DND-41 (cell line): ENCODE measurements at regions not wholly inside any gene's neighbourhood (a gene's known extent, or its start where the extent isn't known, plus 50 kb on each side); places are given as distances from the start of the nearest gene placed in this dataset.

Experiments
- ATAC-seq: fragments of 200-7000 bp; cut with Tn5 transposase; 3 replicates; pipeline ENCODE4 v1.9.1; 2021; ENCODE audit warnings: low read depth; ENCODE audit not compliant: insufficient read depth
- DNase-seq: peaks from one replicate; pipeline ENCODE4 v3.0.0-alpha.2; 2020
- H2AFZ ChIP-seq: 2 replicates; pipeline ENCODE4 v1.6.0; 2012; ENCODE audit warnings: low read depth, low read length
- H3K27ac ChIP-seq: 2 replicates; pipeline ENCODE4 v1.5.1; 2012; ENCODE audit warnings: low read length, inconsistent platforms
- H3K27me3 ChIP-seq: fragments of 200-600 bp; sonication (generic); 2 replicates; pipeline ENCODE4 v1.6.0; 2012; ENCODE audit warnings: low read length, mild to moderate bottlenecking, inconsistent platforms; ENCODE audit not compliant: insufficient read depth, poor library complexity
- H3K36me3 ChIP-seq: 2 replicates; pipeline ENCODE4 v1.5.1; 2012; ENCODE audit warnings: low read length, inconsistent platforms; ENCODE audit not compliant: insufficient read depth
- H3K4me1 ChIP-seq: 2 replicates; pipeline ENCODE4 v1.5.1; 2012; ENCODE audit warnings: mild to moderate bottlenecking, low read length; ENCODE audit not compliant: insufficient read depth
- H3K4me2 ChIP-seq: 2 replicates; pipeline ENCODE4 v1.6.0; 2012; ENCODE audit warnings: mild to moderate bottlenecking, moderate library complexity, low read length, inconsistent platforms; ENCODE audit not compliant: insufficient read depth
- H3K4me3 ChIP-seq, 2 experiments: fragments of 200-600 bp in 1 of 2; shearing (Covaris generic) in 1 of 2; 2 replicates each; pipeline ENCODE4 v1.5.1; 2012 to 2016; ENCODE audit warnings: inconsistent platforms in 2 of 2, low read length in 2 of 2, mild to moderate bottlenecking in 2 of 2, low read depth in 1 of 2, moderate library complexity in 1 of 2
- H3K79me2 ChIP-seq: 2 replicates; pipeline ENCODE4 v1.6.0; 2012; ENCODE audit warnings: low read length, inconsistent platforms; ENCODE audit not compliant: insufficient read depth
- H3K9ac ChIP-seq: 2 replicates; pipeline ENCODE4 v1.6.0; 2012; ENCODE audit warnings: low read depth, mild to moderate bottlenecking, inconsistent platforms, low read length, moderate library complexity
- H3K9me3 ChIP-seq: 2 replicates; pipeline ENCODE4 v1.5.1; 2012; ENCODE audit warnings: low read length, moderate library complexity, mild to moderate bottlenecking, inconsistent platforms; ENCODE audit not compliant: insufficient read depth, severe bottlenecking
- H4K20me1 ChIP-seq: 2 replicates; pipeline ENCODE4 v1.6.0; 2012; ENCODE audit warnings: low read length; ENCODE audit not compliant: insufficient read depth
- EZH2 ChIP-seq: IDR thresholded peaks from 3 replicates; pipeline ENCODE4 v1.6.1; 2012; ENCODE audit warnings: borderline replicate concordance, low read depth, mild to moderate bottlenecking, moderate library complexity, low read length, inconsistent platforms; ENCODE audit not compliant: severe bottlenecking
- TF ChIP-seq, protein P1 (sequence below): IDR thresholded peaks from 2 replicates; pipeline ENCODE4 v1.5.1; 2012; ENCODE audit warnings: borderline replicate concordance, low read length, moderate library complexity, mild to moderate bottlenecking; ENCODE audit not compliant: poor library complexity, severe bottlenecking; ENCODE audit errors: extremely low read depth

DNA sequence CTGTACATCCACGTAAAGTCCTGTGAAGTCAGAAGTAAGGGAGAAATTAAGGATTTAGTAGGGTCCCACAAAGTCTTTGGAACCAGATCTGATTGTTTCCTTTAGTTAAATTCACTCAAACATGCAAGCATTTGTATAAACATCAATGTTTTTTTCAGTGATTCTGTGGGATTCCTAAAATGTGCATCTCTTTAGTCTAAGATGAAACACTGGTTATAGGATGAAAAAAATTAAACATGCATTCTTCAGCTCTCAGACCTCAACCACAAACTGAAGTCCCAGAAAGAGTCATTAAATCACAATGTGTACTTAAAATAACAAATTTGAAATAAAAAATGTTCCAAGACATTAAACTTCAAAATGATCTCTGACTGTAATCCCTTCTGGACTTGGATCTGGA, 76.5 kb upstream of the APCDD1 start:
- TF ChIP-seq, protein P1, sequence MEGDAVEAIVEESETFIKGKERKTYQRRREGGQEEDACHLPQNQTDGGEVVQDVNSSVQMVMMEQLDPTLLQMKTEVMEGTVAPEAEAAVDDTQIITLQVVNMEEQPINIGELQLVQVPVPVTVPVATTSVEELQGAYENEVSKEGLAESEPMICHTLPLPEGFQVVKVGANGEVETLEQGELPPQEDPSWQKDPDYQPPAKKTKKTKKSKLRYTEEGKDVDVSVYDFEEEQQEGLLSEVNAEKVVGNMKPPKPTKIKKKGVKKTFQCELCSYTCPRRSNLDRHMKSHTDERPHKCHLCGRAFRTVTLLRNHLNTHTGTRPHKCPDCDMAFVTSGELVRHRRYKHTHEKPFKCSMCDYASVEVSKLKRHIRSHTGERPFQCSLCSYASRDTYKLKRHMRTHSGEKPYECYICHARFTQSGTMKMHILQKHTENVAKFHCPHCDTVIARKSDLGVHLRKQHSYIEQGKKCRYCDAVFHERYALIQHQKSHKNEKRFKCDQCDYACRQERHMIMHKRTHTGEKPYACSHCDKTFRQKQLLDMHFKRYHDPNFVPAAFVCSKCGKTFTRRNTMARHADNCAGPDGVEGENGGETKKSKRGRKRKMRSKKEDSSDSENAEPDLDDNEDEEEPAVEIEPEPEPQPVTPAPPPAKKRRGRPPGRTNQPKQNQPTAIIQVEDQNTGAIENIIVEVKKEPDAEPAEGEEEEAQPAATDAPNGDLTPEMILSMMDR = no peak
- TF ChIP-seq EZH2 = no peak
- ATAC-seq = no peak

DNA sequence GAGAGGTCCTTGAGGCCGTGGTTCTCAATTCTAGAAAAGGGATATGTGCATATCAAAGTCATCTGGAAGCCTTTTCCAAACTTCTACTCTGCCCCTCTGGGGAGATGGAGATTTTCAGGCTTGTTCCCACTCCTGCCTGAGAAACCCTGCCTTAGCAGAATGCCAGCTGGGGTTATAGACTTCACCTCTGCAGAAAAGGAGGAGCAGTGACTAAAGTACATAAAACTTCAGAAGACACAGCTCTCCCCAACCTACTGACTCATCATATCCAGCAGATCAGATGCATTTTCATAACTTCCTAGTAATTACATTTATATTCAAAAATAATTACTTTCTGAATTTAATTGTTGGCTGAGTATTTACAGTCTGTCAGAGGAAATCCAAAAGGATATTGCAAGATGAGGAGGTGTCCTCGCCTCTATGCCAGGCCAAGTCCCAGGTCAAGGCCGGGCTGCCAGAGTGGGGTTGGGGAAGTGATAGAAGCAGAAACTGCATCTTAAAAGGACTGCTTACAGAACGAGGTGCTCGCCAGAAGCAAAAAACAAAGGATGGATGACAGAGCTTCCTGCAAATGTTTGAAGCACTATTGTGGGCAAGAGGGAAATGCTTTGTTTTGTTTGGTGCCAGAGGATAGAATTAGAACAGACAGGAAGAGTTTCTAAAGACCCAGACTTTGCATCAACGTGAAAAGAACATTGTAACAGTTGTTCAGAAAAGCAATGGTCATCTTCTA, 75.6 kb upstream of the APCDD1 start:
- no peaks in the 10 kb centered on the region for H3K9me3 ChIP-seq
- no peak overlapping the region for H3K9ac ChIP-seq
- no peak for DNase-seq
- no peak overlapping the region for H2AFZ ChIP-seq
- no peaks in the 10 kb centered on the region for H3K4me1 ChIP-seq
- no peak overlapping the region for H3K4me2 ChIP-seq
- no peak overlapping the region for H3K4me3 ChIP-seq
- TF ChIP-seq, protein P1 = no peak
- no peak for ATAC-seq
- H3K27me3 ChIP-seq = no peaks in the 10 kb centered on the region
- no peaks in the 10 kb centered on the region for H3K79me2 ChIP-seq
- H3K27ac ChIP-seq = no peak overlapping the region
- no peaks in the 10 kb centered on the region for H4K20me1 ChIP-seq
- H3K36me3 ChIP-seq = no peaks in the 10 kb centered on the region

More for the DNA sequence above, 76.5 kb upstream of the APCDD1 start:
- Histone ChIP-seq H3K9me3 (no peaks in the 10 kb centered on the region), H3K4me2 (no peak overlapping the region), H3K27me3 (no peaks in the 10 kb centered on the region), H3K9ac (no peak overlapping the region), H2AFZ (no peak overlapping the region), H3K79me2 (no peaks in the 10 kb centered on the region), H3K4me3 (no peak overlapping the region), H3K36me3 (no peaks in the 10 kb centered on the region), H3K27ac (no peak overlapping the region), H3K4me1 (no peaks in the 10 kb centered on the region), H4K20me1 (no peaks in the 10 kb centered on the region)
- DNase-seq = no peak

DNA sequence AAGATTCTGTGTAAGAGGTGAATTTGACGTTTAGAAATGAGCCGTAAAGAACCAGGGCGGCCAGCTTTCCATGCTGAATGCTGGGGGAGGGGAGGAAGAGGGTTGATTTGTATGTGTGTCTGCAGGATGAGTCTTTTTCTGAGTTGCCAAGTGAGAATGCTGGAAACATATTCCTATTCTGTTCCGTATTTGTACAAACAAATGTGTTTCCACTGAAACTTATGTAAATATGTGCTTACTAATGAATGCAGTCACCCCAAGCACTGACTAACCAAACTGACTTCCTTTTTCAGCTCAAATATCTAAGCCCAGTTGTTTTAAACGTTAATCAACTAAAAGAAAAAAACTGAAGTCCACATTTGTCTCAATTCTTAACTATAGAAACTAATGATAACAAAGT, 74.9 kb upstream of the APCDD1 start:
- no peak overlapping the region for H3K9ac ChIP-seq
- H2AFZ ChIP-seq = no peak overlapping the region
- DNase-seq (no peak), ATAC-seq (no peak)
- H3K4me2 ChIP-seq = no peak overlapping the region
- TF ChIP-seq, protein P1 = no peak
- no peak for TF ChIP-seq EZH2
- H3K27me3 ChIP-seq = no peaks in the 10 kb centered on the region
- H3K79me2 ChIP-seq = no peaks in the 10 kb centered on the region
- no peaks in the 10 kb centered on the region for H3K9me3 ChIP-seq
- H4K20me1 ChIP-seq = no peaks in the 10 kb centered on the region
- H3K36me3 ChIP-seq = no peaks in the 10 kb centered on the region
- H3K4me3 ChIP-seq = no peak overlapping the region
- H3K27ac ChIP-seq = no peak overlapping the region
- H3K4me1 ChIP-seq = no peaks in the 10 kb centered on the region

DNA sequence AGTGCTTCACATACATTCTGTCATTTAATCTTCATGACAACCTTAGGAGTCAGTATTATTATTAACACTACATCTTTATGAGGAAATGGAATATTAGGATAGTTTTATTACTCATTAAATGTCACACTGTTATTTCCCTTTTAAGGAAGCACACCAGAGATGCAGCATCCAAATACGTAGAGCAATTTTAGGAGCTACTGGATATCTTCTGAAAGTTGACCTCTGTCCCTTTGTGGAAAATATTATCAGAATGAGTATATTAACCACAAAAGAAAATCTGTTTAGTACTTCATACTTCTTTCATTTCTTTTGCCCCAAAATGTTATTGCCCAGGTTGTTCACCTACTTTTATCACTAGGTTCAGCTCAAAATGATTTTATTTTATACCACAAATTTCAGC, 72.9 kb upstream of the APCDD1 start:
- no peak overlapping the region for H3K9ac ChIP-seq
- no peaks in the 10 kb centered on the region for H3K4me1 ChIP-seq
- ATAC-seq (no peak), DNase-seq (no peak)
- H3K27ac ChIP-seq = no peak overlapping the region
- no peaks in the 10 kb centered on the region for H3K27me3 ChIP-seq
- no peak overlapping the region for H3K4me3 ChIP-seq
- no peak overlapping the region for H2AFZ ChIP-seq
- TF ChIP-seq, protein P1 = no peak
- no peak for TF ChIP-seq EZH2
- H3K36me3 ChIP-seq = no peaks in the 10 kb centered on the region
- H3K79me2 ChIP-seq = no peaks in the 10 kb centered on the region
- no peak overlapping the region for H3K4me2 ChIP-seq
- H4K20me1 ChIP-seq = no peaks in the 10 kb centered on the region
- H3K9me3 ChIP-seq = no peaks in the 10 kb centered on the region
